Ectodermal cell (in vitro differentiated cells): ENCODE measurements at regions not wholly inside any gene's neighbourhood (a gene's known extent, or its start where the extent isn't known, plus 50 kb on each side); places are given as distances from the start of the nearest gene placed in this dataset.

Source experiments
- H3K27ac ChIP-seq: 2 replicates; pipeline ENCODE4 v1.7.0; 2013; ENCODE audit warnings: mild to moderate bottlenecking, low read depth, low read length; ENCODE audit not compliant: insufficient read depth, poor library complexity, severe bottlenecking
- H3K27me3 ChIP-seq: 2 replicates; pipeline ENCODE4 v1.7.0; 2013; ENCODE audit warnings: mild to moderate bottlenecking, low read length; ENCODE audit not compliant: insufficient read depth, control insufficient read depth, poor library complexity, severe bottlenecking
- H3K36me3 ChIP-seq: one replicate; pipeline ENCODE4 v1.7.0; 2013; ENCODE audit warnings: low read length; ENCODE audit not compliant: control insufficient read depth, insufficient read depth
- H3K4me1 ChIP-seq: one replicate; pipeline ENCODE4 v1.7.0; 2013; ENCODE audit warnings: low read length; ENCODE audit not compliant: control insufficient read depth, insufficient read depth
- H3K4me3 ChIP-seq: 2 replicates; pipeline ENCODE4 v1.7.0; 2013; ENCODE audit warnings: low read depth, low read length, control low read depth; ENCODE audit not compliant: insufficient read depth
- H3K9me3 ChIP-seq: 2 replicates; pipeline ENCODE4 v1.7.0; 2013; ENCODE audit warnings: mild to moderate bottlenecking, low read length, moderate library complexity; ENCODE audit not compliant: control insufficient read depth
- WGBS, 2 experiments: methylation state at CpG; one replicate each; pipeline ENCODE4 v1.1.7; 2013; ENCODE audit warnings: missing lambda C conversion rate in 2 of 2; 5-methylcytosine and 5-hydroxymethylcytosine counted together

DNA sequence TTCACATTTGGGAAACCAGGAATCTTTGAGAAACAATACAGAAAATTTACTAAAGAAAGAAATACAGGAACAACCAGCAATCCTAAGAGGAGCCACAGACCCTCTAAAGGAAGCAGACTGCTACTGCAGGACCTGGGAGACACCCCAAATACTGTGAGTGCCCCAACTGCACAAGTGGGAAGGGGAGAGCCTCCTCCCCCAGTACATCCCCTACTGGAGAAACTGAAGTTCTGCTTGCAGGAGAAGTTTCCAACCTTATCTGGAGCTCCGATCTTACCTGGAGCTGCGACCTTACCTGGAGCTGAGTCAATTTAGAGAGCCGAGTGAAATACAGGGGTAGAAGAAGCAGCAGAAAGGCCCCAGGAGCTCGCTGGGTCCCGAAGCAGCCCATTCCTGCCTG, 236.4 kb upstream of the SPRY2 start:
- no peak overlapping the region for H3K27ac ChIP-seq
- 54 to 56% methylated on average over 5 of the region's 5 CpGs for WGBS, 2 experiments
- no peaks in the 10 kb centered on the region for H3K27me3 ChIP-seq
- no peaks in the 10 kb centered on the region for H3K4me1 ChIP-seq
- no peak overlapping the region for H3K4me3 ChIP-seq
- no peaks in the 10 kb centered on the region for H3K36me3 ChIP-seq
- no peaks in the 10 kb centered on the region for H3K9me3 ChIP-seq

DNA sequence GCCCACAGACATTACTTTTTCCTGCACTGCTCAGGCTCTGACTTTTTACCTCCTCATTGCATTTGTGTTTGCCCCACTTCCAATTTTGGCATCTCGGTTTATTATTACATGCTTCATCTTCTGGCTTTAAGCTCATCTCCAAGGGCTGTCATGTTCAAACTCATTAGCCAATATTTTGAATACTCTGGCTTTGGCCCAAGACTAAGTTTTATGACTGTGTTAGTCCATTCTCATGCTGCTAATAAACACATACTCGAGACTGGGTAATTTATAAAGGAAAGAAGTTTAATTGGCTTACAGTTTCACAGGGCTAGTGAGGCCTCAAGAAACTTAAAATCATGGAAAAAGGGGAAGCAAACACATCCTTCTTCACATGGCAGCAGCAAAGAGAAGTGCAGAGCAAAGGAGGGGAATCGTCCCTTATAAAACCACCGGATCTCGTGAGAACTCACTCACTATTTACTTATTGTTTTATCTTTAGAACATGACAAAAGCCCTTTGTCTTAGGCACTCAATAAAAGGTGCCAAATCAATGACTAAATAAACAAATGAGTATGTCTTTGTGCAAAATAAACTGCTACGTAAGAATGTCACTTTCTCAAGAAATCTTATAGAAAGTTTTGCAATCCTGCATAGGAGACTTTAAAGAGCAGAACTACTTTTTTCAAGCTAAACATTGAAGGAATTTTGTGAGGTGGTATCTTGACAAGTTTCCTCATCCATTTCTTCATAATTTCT, 233.4 kb upstream of the SPRY2 start:
- Histone ChIP-seq H3K4me3 (no peak overlapping the region), H3K4me1 (no peaks in the 10 kb centered on the region), H3K27me3 (no peaks in the 10 kb centered on the region), H3K27ac (no peak overlapping the region), H3K9me3 (no peaks in the 10 kb centered on the region), H3K36me3 (no peaks in the 10 kb centered on the region)
- 78 to 84% methylated on average over 4 to 6 of the region's 6 CpGs for WGBS, 2 experiments

DNA sequence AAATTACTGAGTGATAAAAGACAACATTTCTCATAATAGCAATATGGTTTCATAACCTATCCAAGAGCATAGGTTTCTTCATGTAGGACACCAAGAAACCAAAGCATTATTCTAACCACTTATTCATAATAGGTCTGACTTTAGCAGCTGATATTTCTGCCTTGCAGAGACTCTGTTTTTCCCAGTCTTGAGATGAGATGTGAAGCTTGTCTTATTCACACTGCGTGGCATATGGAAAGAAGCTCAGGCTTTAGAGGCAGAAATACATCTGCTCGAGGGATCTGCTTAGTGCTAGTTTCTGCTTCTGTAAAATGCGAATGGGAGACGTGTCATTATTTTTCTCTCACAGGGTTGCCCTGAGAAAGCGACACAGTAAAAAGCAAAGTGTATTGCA, 232.0 kb upstream of the SPRY2 start:
- no peak overlapping the region for H3K4me3 ChIP-seq
- no peak overlapping the region for H3K27ac ChIP-seq
- H3K9me3 ChIP-seq: no peaks in the 10 kb centered on the region
- 93 to 96% methylated on average over 5 of the region's 5 CpGs for WGBS, 2 experiments
- H3K4me1 ChIP-seq: no peaks in the 10 kb centered on the region
- H3K36me3 ChIP-seq: no peaks in the 10 kb centered on the region
- H3K27me3 ChIP-seq: no peaks in the 10 kb centered on the region

DNA sequence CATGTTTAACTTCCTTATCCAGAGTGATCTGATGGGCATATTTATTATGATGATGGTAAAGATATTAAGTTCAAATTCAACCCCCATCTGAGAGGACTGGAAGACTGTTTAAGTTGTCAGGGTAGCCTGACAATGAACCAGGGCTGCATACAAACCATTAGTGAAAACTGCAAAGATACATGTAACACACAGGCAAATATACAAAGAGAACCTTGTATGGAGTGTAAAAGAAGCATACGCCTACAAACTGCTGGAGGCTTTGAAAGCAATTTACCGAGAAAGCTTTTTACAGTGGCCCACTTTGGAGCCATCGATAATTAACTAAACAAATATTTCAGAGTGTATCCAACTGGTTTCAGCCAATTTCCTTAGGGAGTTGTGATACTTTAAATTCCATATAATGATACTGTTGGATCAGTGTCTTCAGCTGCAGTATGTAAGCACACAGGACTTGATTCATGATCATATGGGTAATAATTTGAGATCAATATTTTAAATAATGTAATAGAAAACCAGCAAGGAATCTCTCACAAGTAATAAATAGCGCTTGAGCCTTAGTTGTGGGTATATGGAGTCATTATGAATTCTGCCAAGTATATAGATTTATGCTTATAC, 231.5 kb upstream of the SPRY2 start:
- H3K27ac ChIP-seq: no peak overlapping the region
- no peaks in the 10 kb centered on the region for H3K27me3 ChIP-seq
- no peaks in the 10 kb centered on the region for H3K9me3 ChIP-seq
- H3K4me1 ChIP-seq: no peaks in the 10 kb centered on the region
- H3K4me3 ChIP-seq: no peak overlapping the region
- H3K36me3 ChIP-seq: no peaks in the 10 kb centered on the region
- 98 to 100% methylated on average over 2 to 3 of the region's 4 CpGs for WGBS, 2 experiments

DNA sequence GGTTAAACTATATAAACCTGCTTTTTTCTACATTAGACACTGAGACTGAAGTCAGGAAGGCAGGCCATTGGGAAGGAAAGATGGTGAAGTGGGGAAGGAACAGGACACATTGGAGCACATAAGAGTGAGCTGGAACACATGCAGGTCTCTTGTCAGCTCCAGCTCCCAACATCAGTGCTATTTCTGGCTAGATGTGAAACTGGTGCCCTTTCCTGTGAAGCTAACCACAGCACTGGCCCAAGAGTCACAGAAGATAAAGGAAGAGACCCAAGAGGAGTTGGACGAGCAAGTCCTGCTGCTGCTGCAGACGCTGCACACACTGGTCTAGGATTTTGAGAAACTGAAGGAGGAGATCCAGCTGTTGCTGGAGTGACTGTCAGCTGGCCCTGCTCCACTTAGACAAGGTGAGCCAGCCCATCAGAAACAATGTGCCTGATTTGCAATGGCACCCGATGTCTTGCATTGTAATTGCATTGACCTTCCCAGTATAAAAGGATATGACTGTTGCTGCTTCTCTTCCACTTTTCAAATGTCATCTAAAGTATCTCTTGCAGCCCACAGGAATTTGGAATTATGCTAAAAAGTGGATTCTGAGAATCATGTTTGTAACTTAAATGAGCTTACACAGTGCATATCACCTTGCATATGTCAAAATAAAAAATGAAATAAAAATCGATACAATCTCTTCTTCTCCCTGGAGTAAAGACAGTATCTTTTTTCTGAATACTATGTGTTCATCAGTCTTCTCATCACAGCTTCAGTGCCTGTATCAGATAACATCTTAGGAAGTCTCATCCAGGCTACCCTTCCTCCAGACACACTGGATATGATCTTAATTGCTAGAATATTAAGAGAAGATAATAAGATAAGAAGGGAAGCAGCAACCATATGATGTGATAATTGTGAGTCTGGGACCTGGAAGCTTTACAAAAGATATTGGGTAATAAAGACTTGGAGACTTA, 230.7 kb upstream of the SPRY2 start:
- Histone ChIP-seq H3K9me3 (no peaks in the 10 kb centered on the region), H3K4me1 (no peaks in the 10 kb centered on the region), H3K4me3 (no peak overlapping the region), H3K36me3 (no peaks in the 10 kb centered on the region), H3K27ac (no peak overlapping the region), H3K27me3 (no peaks in the 10 kb centered on the region)
- WGBS, 2 experiments: 93 to 95% methylated on average over 4 of the region's 4 CpGs

DNA sequence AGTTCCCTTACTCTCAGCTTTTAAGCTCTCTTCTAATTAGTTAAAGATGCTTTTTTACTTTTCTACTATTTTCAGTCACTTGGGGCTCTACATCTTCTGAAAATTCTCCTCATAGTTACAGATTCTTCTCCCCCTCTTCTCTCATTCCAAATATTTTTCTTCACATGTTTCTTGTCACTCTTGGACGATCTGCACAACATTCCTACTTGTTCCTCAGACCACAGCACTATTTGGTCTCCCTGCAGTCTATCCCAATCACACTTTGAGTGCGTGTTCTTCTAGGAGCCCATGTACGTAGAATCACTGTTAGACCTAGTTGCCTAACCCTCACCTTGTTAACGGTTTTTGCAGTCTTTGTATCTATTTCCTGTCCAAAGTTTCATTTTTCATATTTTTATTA, 222.5 kb upstream of the SPRY2 start:
- H3K9me3 ChIP-seq: no peaks in the 10 kb centered on the region
- H3K27ac ChIP-seq: no peak overlapping the region
- no peaks in the 10 kb centered on the region for H3K4me1 ChIP-seq
- 85 to 90% methylated on average over 4 of the region's 4 CpGs for WGBS, 2 experiments
- no peaks in the 10 kb centered on the region for H3K36me3 ChIP-seq
- no peaks in the 10 kb centered on the region for H3K27me3 ChIP-seq
- H3K4me3 ChIP-seq: no peak overlapping the region

DNA sequence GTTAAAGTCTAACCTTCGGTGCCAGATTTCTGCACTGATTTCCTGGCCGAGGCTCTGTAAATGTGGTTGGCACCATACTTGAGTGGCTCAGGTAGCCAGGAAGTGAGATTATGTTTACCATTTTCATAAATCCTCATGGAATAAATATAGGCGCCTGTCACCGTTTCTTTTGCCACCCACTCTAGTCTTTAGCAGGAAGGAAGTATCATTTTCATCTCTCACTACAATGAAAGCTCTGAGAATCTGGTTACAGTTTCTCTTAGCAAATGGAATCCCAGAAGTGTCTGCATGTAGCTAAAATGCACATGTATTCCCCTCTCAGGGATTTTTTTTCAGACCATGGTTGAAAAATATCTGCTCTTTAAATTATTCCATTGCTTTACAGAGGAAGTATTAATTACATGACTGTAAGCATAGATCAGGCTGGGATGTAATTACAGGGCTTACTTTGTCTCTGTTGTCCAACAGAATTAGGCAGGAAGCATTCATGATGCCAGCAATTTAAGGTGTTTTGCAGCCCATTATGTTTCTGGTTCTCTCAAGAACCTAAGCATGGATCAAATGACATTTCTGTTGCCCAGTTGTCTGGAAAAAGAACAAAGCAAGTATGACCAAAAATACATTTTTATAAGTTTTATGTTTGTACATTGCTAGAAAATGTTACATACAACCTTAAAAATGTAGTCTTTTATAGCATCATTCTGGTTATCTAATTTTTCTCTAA, 221.7 kb upstream of the SPRY2 start:
- no peaks in the 10 kb centered on the region for H3K36me3 ChIP-seq
- 92 to 97% methylated on average over 4 of the region's 4 CpGs for WGBS, 2 experiments
- H3K27ac ChIP-seq: no peak overlapping the region
- no peaks in the 10 kb centered on the region for H3K4me1 ChIP-seq
- H3K9me3 ChIP-seq: no peaks in the 10 kb centered on the region
- no peaks in the 10 kb centered on the region for H3K27me3 ChIP-seq
- no peak overlapping the region for H3K4me3 ChIP-seq

DNA sequence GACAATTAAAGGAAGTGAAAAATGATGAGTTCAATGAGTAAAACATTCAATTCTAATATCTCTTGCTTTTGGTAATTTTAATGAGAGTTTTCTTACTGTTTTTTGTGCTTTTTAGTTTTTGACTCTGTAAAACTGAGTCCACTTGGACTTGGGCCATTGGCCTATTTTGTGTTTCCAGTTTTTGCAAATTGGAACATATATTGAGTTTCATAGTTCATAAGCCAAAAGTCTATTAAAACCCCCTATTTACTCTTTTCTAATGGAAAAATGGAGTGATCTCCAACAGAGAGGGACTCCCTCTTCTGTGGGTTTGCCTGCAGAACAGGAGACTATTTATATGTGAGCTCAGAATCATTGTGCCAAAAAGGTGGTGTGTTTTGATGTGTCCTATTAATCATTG, 219.7 kb upstream of the SPRY2 start:
- Histone ChIP-seq H3K4me3 (no peak overlapping the region), H3K9me3 (no peaks in the 10 kb centered on the region), H3K27ac (no peak overlapping the region), H3K4me1 (no peaks in the 10 kb centered on the region), H3K27me3 (no peaks in the 10 kb centered on the region), H3K36me3 (no peaks in the 10 kb centered on the region)

DNA sequence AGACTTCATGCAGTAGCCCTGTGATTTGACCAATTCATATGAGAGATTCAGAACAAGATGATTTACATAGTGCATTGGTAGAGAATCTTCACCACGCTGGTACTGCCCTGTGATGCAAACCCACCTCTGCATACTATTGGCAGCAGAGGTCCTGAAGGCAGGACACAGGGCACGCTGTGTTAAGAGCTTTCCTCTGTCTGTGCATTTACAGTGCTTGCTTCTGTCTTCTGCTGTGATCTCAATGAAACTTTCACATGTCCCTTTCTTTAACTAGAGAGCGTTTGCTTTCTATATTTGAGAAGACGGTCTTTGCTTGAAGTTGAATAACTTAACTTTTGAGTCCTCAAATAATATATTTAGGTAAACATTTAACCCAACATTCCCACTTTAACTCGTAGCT, 219.0 kb upstream of the SPRY2 start:
- H3K9me3 ChIP-seq: no peaks in the 10 kb centered on the region
- WGBS, 2 experiments: 58 to 71% methylated on average over 3 to 4 of the region's 5 CpGs
- no peak overlapping the region for H3K4me3 ChIP-seq
- H3K36me3 ChIP-seq: no peaks in the 10 kb centered on the region
- no peak overlapping the region for H3K27ac ChIP-seq
- no peaks in the 10 kb centered on the region for H3K27me3 ChIP-seq
- H3K4me1 ChIP-seq: no peaks in the 10 kb centered on the region

DNA sequence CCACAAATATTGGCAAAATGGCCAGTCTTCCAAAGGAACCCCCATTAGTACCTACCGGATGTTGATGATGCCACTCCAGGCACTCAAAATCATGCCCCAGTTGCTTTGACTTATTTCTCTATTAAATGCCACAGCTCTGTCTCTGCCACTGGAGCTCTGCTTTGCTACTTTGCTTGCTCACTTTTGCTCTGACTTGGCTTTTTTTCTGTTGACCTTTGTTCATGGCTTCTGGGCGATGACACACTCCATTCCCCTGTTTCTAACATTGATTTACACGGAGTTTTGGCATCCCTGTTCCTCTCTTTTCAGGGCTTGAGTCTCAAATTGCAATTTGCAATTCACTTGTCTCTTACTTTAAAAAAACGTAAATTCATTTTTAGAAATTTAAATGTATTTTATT, 217.1 kb upstream of the SPRY2 start:
- 81 to 89% methylated on average over 3 of the region's 4 CpGs for WGBS, 2 experiments

More for the DNA sequence above, 217.1 kb upstream of the SPRY2 start:
- H3K36me3 ChIP-seq: no peaks in the 10 kb centered on the region
- H3K9me3 ChIP-seq: no peaks in the 10 kb centered on the region
- H3K27me3 ChIP-seq: no peaks in the 10 kb centered on the region
- H3K4me3 ChIP-seq: no peak overlapping the region
- no peak overlapping the region for H3K27ac ChIP-seq
- H3K4me1 ChIP-seq: peaks cover 3% of the 10 kb centered on the region
